Mesendoderm (in vitro differentiated cells): ENCODE measurements at regions not wholly inside any gene's neighbourhood (a gene's known extent, or its start where the extent isn't known, plus 50 kb on each side); places are given as distances from the start of the nearest gene placed in this dataset.

Experiments
- DNase-seq: peaks from one replicate; pipeline ENCODE4 v3.0.0; 2013
- H2AK5ac ChIP-seq: 2 replicates; pipeline ENCODE4 v1.6.1; 2013; ENCODE audit warnings: low read length, inconsistent platforms
- H2BK120ac ChIP-seq: 2 replicates; pipeline ENCODE4 v1.6.1; 2013; ENCODE audit warnings: low read depth, mild to moderate bottlenecking, low read length, moderate library complexity, mixed read lengths
- H2BK15ac ChIP-seq: replicated peaks from 2 replicates; pipeline ENCODE4 v1.6.1; 2013; ENCODE audit warnings: low read depth, mild to moderate bottlenecking, moderate library complexity
- H2BK5ac ChIP-seq: 2 replicates; pipeline ENCODE4 v1.6.1; 2013; ENCODE audit warnings: low read length, inconsistent platforms
- H3K18ac ChIP-seq: 2 replicates; pipeline ENCODE4 v1.6.1; 2013; ENCODE audit warnings: mild to moderate bottlenecking, low read length, mixed read lengths
- H3K23ac ChIP-seq: one replicate; pipeline ENCODE4 v1.6.1; 2013; ENCODE audit warnings: low read length
- H3K27ac ChIP-seq: 2 replicates; pipeline ENCODE4 v1.5.1; 2013; ENCODE audit warnings: low read depth, mild to moderate bottlenecking, inconsistent platforms, low read length, moderate library complexity
- H3K27me3 ChIP-seq: 2 replicates; pipeline ENCODE4 v1.6.1; 2013; ENCODE audit warnings: low read length, control low read depth, mild to moderate bottlenecking, inconsistent platforms; ENCODE audit not compliant: insufficient read depth, poor library complexity
- H3K36me3 ChIP-seq: 2 replicates; pipeline ENCODE4 v1.6.1; 2013; ENCODE audit warnings: low read length, inconsistent platforms; ENCODE audit not compliant: control insufficient read depth, insufficient read depth
- H3K4ac ChIP-seq: one replicate; pipeline ENCODE4 v1.6.1; 2013; ENCODE audit warnings: low read depth, mild to moderate bottlenecking, low read length, moderate library complexity
- H3K4me1 ChIP-seq: 2 replicates; pipeline ENCODE4 v1.6.1; 2013; ENCODE audit warnings: low read depth, low read length, inconsistent platforms; ENCODE audit not compliant: control insufficient read depth
- H3K4me2 ChIP-seq: 2 replicates; pipeline ENCODE4 v1.6.1; 2013; ENCODE audit warnings: low read length
- H3K4me3 ChIP-seq: 2 replicates; pipeline ENCODE4 v1.5.1; 2013; ENCODE audit warnings: mild to moderate bottlenecking, low read length
- H3K56ac ChIP-seq: one replicate; pipeline ENCODE4 v1.6.1; 2013; ENCODE audit warnings: low read length
- H3K79me1 ChIP-seq: 2 replicates; pipeline ENCODE4 v1.6.1; 2013; ENCODE audit warnings: low read length, inconsistent platforms
- H3K79me2 ChIP-seq: 2 replicates; pipeline ENCODE4 v1.6.1; 2013; ENCODE audit warnings: mild to moderate bottlenecking, low read length; ENCODE audit not compliant: control insufficient read depth, insufficient read depth
- H3K9ac ChIP-seq: 2 replicates; pipeline ENCODE4 v1.6.1; 2013; ENCODE audit warnings: low read length, inconsistent platforms
- H4K5ac ChIP-seq: one replicate; pipeline ENCODE4 v1.6.1; 2013; ENCODE audit warnings: low read length
- H4K8ac ChIP-seq: one replicate; pipeline ENCODE4 v1.6.1; 2013; ENCODE audit warnings: low read depth, mild to moderate bottlenecking, control low read depth, low read length, moderate library complexity
- WGBS: extraction: QIAGEN DNeasy Blood & Tissue Kit; methylation state at CpG from one replicate; pipeline ENCODE4 v1.1.7; 2013; ENCODE audit warnings: low lambda C conversion rate, missing lambda C conversion rate; ENCODE audit not compliant: insufficient coverage; ENCODE audit errors: extremely low coverage; 5-methylcytosine and 5-hydroxymethylcytosine counted together

DNA sequence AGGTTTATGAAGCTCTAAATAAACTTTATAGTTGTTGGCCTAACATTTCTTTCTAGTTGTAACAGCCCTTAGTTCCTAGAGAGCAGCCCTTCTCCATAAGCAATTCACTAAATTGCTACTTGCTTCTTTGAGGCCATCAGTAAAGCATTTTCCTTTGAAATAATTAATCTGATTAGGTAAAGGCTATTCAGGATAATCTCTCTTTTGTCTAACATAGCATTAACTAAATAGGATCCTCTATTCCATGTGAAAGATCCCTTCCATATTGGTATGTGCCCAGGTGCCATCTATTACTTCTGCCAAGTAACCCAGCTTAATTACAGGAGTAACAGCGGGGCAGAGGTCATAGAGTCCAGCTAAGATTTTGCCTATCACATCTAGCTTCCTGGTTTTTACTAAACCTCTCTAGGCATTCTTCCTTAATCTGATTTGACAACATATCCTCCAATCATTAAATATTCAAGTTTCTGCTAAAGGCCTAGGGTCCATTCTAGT lies 1408.0 kb downstream of the PCDH18 start:
- H3K36me3 ChIP-seq, result no peaks in the 10 kb centered on the region
- H2BK15ac ChIP-seq, result no peak overlapping the region
- no peak overlapping the region for H3K18ac ChIP-seq
- H3K79me2 ChIP-seq, result no peaks in the 10 kb centered on the region
- no peaks in the 10 kb centered on the region for H3K79me1 ChIP-seq
- H4K8ac ChIP-seq, result no peak overlapping the region
- no peak overlapping the region for H3K4me3 ChIP-seq
- H4K5ac ChIP-seq, result no peak overlapping the region
- H3K27me3 ChIP-seq, result no peaks in the 10 kb centered on the region
- H3K9ac ChIP-seq, result no peak overlapping the region
- no peak overlapping the region for H2BK120ac ChIP-seq
- no peak overlapping the region for H3K4ac ChIP-seq
- no peak overlapping the region for H3K56ac ChIP-seq
- no peak overlapping the region for H3K4me2 ChIP-seq
- H2BK5ac ChIP-seq, result no peak overlapping the region
- no CpG with 5 or more reads among the region's 1 CpG for WGBS
- no peak for DNase-seq
- no peak overlapping the region for H2AK5ac ChIP-seq
- no peak overlapping the region for H3K27ac ChIP-seq
- H3K23ac ChIP-seq, result no peak overlapping the region
- no peaks in the 10 kb centered on the region for H3K4me1 ChIP-seq

- no peaks in the 10 kb centered on the region for H3K79me1 ChIP-seq
- H3K79me2 ChIP-seq, result no peaks in the 10 kb centered on the region
- H2BK15ac ChIP-seq, result no peak overlapping the region
- H3K36me3 ChIP-seq, result no peaks in the 10 kb centered on the region
- no peak overlapping the region for H3K23ac ChIP-seq
- no peak overlapping the region for H2BK120ac ChIP-seq
- no peak overlapping the region for H4K5ac ChIP-seq
- no peak for DNase-seq
- H3K18ac ChIP-seq, result no peak overlapping the region
- H2AK5ac ChIP-seq, result no peak overlapping the region
- no peak overlapping the region for H3K9ac ChIP-seq
- H3K4ac ChIP-seq, result no peak overlapping the region
- H3K4me1 ChIP-seq, result no peaks in the 10 kb centered on the region
- no peak overlapping the region for H3K27ac ChIP-seq
- H3K56ac ChIP-seq, result no peak overlapping the region
- H4K8ac ChIP-seq, result no peak overlapping the region
- no peak overlapping the region for H3K4me2 ChIP-seq
- no peak overlapping the region for H2BK5ac ChIP-seq
- H3K4me3 ChIP-seq, result no peak overlapping the region
- H3K27me3 ChIP-seq, result no peaks in the 10 kb centered on the region
Observed at GRCh38 chr4:136121426-136121825, 1410.9 kb downstream of the PCDH18 start.

DNA sequence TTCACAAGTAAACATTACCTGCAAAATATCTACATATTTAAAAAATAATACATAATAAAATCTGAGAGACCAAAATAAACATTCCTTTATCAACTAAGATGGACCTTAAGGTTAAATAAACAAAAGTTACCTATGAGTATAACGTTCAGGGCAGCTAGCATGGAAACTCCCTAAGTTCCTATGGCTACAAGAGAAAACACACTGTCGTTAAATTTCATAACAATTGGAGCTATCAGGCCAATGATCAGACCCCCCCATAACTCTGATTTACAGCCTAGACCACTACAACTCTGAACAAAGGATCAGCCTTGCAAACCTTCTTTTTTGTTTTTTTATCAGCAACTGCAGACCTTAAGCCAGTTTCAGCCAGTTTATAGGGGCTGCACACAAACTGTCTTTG lies 1418.4 kb downstream of the PCDH18 start:
- no peak overlapping the region for H2BK15ac ChIP-seq
- no peak overlapping the region for H3K4me3 ChIP-seq

GRCh38 chr4:136112116-136112515 lies 1420.2 kb downstream of the PCDH18 start:
- no peaks in the 10 kb centered on the region for H3K27me3 ChIP-seq
- H2BK120ac ChIP-seq, result no peak overlapping the region
- no peak overlapping the region for H3K23ac ChIP-seq
- no peak overlapping the region for H4K8ac ChIP-seq
- H2BK15ac ChIP-seq, result no peak overlapping the region
- H2BK5ac ChIP-seq, result no peak overlapping the region
- H4K5ac ChIP-seq, result no peak overlapping the region
- no peaks in the 10 kb centered on the region for H3K36me3 ChIP-seq
- H3K56ac ChIP-seq, result no peak overlapping the region
- no peak overlapping the region for H2AK5ac ChIP-seq
- H3K79me1 ChIP-seq, result no peaks in the 10 kb centered on the region
- H3K27ac ChIP-seq, result no peak overlapping the region
- H3K4me1 ChIP-seq, result no peaks in the 10 kb centered on the region
- H3K79me2 ChIP-seq, result no peaks in the 10 kb centered on the region
- H3K18ac ChIP-seq, result no peak overlapping the region
- no peak overlapping the region for H3K4me3 ChIP-seq
- no peak for DNase-seq
- H3K4ac ChIP-seq, result no peak overlapping the region
- H3K4me2 ChIP-seq, result no peak overlapping the region
- WGBS, result no CpG with 5 or more reads among the region's 1 CpG
- no peak overlapping the region for H3K9ac ChIP-seq

More for the DNA sequence above, 1418.4 kb downstream of the PCDH18 start:
- H3K27ac ChIP-seq, result no peak overlapping the region
- no peaks in the 10 kb centered on the region for H3K36me3 ChIP-seq
- H2AK5ac ChIP-seq, result no peak overlapping the region
- no peak overlapping the region for H3K4ac ChIP-seq
- no CpG with 5 or more reads among the region's 2 CpGs for WGBS
- no peak overlapping the region for H2BK120ac ChIP-seq
- H3K27me3 ChIP-seq, result no peaks in the 10 kb centered on the region
- no peaks in the 10 kb centered on the region for H3K4me1 ChIP-seq
- no peak for DNase-seq
- no peaks in the 10 kb centered on the region for H3K79me2 ChIP-seq
- no peak overlapping the region for H4K8ac ChIP-seq
- no peak overlapping the region for H3K23ac ChIP-seq
- H3K18ac ChIP-seq, result no peak overlapping the region
- H2BK5ac ChIP-seq, result no peak overlapping the region
- H3K56ac ChIP-seq, result no peak overlapping the region
- no peaks in the 10 kb centered on the region for H3K79me1 ChIP-seq
- no peak overlapping the region for H3K4me2 ChIP-seq
- H4K5ac ChIP-seq, result no peak overlapping the region
- no peak overlapping the region for H3K9ac ChIP-seq

GRCh38 chr4:136106753-136107152 lies 1425.5 kb downstream of the PCDH18 start:
- Histone ChIP-seq H3K56ac (no peak overlapping the region), H3K4ac (no peak overlapping the region), H3K9ac (no peak overlapping the region), H3K23ac (no peak overlapping the region), H3K4me3 (no peak overlapping the region), H3K79me2 (no peaks in the 10 kb centered on the region), H3K27me3 (no peaks in the 10 kb centered on the region), H4K8ac (no peak overlapping the region), H3K4me1 (no peaks in the 10 kb centered on the region), H3K79me1 (no peaks in the 10 kb centered on the region), H2BK120ac (no peak overlapping the region), H3K36me3 (no peaks in the 10 kb centered on the region), H3K27ac (no peak overlapping the region), H2BK15ac (no peak overlapping the region), H3K18ac (no peak overlapping the region), H4K5ac (no peak overlapping the region), H2BK5ac (no peak overlapping the region), H2AK5ac (no peak overlapping the region), H3K4me2 (no peak overlapping the region)
- DNase-seq, result peak; percentile 46
- no CpG with 5 or more reads among the region's 1 CpG for whole genome bisulfite sequencing

GRCh38 chr4:136103616-136104015 lies 1428.7 kb downstream of the PCDH18 start:
- Histone ChIP-seq H3K4me2 (no peak overlapping the region), H3K27me3 (no peaks in the 10 kb centered on the region), H3K4me1 (no peaks in the 10 kb centered on the region), H3K9ac (no peak overlapping the region), H3K27ac (no peak overlapping the region), H3K4me3 (no peak overlapping the region), H3K79me2 (no peaks in the 10 kb centered on the region), H2AK5ac (no peak overlapping the region), H4K8ac (no peak overlapping the region), H3K4ac (no peak overlapping the region), H3K36me3 (no peaks in the 10 kb centered on the region), H3K79me1 (no peaks in the 10 kb centered on the region), H3K18ac (no peak overlapping the region), H2BK5ac (no peak overlapping the region), H3K23ac (no peak overlapping the region), H4K5ac (no peak overlapping the region), H3K56ac (no peak overlapping the region), H2BK15ac (no peak overlapping the region), H2BK120ac (no peak overlapping the region)
- no CpG with 5 or more reads among the region's 4 CpGs for WGBS
- peak; percentile 51 for DNase-seq
